ENCODE measurements at regions not wholly inside any gene's neighbourhood (a gene's known extent, or its start where the extent isn't known, plus 50 kb on each side); places are given as distances from the start of the nearest gene placed in this dataset.
"Not testable (repeated sequence)": the region's sequence is repeated elsewhere in the genome, so short reads cannot be mapped to it uniquely, and the experiment has no call there.

- H3K27ac ChIP-seq (ENCODE audit: low read length); H3K9me3 ChIP-seq (ENCODE audit: control insufficient read depth in 1 of 2, low read length in 2 of 2); H3K27me3 ChIP-seq (ENCODE audit: low read depth, low read length): not testable (repeated sequence)
These were observed 543.9 kb upstream of the B3GAT1 start for GRCh38 chr11:134955970-134956369.

GRCh38 chr11:134955281-134955680 lies 543.2 kb upstream of the B3GAT1 start:
- Histone ChIP-seq H3K9me3 (ENCODE audit: control insufficient read depth in 1 of 2, low read length in 2 of 2) (no peaks in the 10 kb centered on the region), H3K27ac (ENCODE audit: low read length) (no peak overlapping the region), H3K36me3 (ENCODE audit: control insufficient read depth in 1 of 2, insufficient read depth in 2 of 2, low read length in 2 of 2) (no peaks in the 10 kb centered on the region), H3K4me1 (ENCODE audit: control insufficient read depth in 1 of 2, insufficient read depth in 2 of 2, low read length in 2 of 2) (no peaks in the 10 kb centered on the region), H3K27me3 (ENCODE audit: low read depth, low read length) (no peaks in the 10 kb centered on the region), H3K4me3 (ENCODE audit: low read depth in 1 of 2, low read length in 2 of 2) (no peak overlapping the region)

More at GRCh38 chr11:134955970-134956369, 543.9 kb upstream of the B3GAT1 start:
- H3K36me3 ChIP-seq (ENCODE audit: control insufficient read depth in 1 of 2, insufficient read depth in 2 of 2, low read length in 2 of 2); H3K4me1 ChIP-seq (ENCODE audit: control insufficient read depth in 1 of 2, insufficient read depth in 2 of 2, low read length in 2 of 2); H3K4me3 ChIP-seq (ENCODE audit: low read depth in 1 of 2, low read length in 2 of 2): not testable (repeated sequence)

GRCh38 chr11:134954456-134954855 lies 542.4 kb upstream of the B3GAT1 start:
- H3K4me3 ChIP-seq (ENCODE audit: low read depth in 1 of 2, low read length in 2 of 2); H3K36me3 ChIP-seq (ENCODE audit: control insufficient read depth in 1 of 2, insufficient read depth in 2 of 2, low read length in 2 of 2); H3K4me1 ChIP-seq (ENCODE audit: control insufficient read depth in 1 of 2, insufficient read depth in 2 of 2, low read length in 2 of 2); H3K9me3 ChIP-seq (ENCODE audit: control insufficient read depth in 1 of 2, low read length in 2 of 2); H3K27me3 ChIP-seq (ENCODE audit: low read depth, low read length); H3K27ac ChIP-seq (ENCODE audit: low read length): not testable (repeated sequence)

- H3K36me3 ChIP-seq (ENCODE audit: control insufficient read depth in 1 of 2, insufficient read depth in 2 of 2, low read length in 2 of 2); H3K4me3 ChIP-seq (ENCODE audit: low read depth in 1 of 2, low read length in 2 of 2); H3K27me3 ChIP-seq (ENCODE audit: low read depth, low read length); H3K9me3 ChIP-seq (ENCODE audit: control insufficient read depth in 1 of 2, low read length in 2 of 2); H3K4me1 ChIP-seq (ENCODE audit: control insufficient read depth in 1 of 2, insufficient read depth in 2 of 2, low read length in 2 of 2); H3K27ac ChIP-seq (ENCODE audit: low read length): not testable (repeated sequence)
These were observed 541.5 kb upstream of the B3GAT1 start for GRCh38 chr11:134953417-134953970.

- Histone ChIP-seq H3K36me3 (ENCODE audit: control insufficient read depth in 1 of 2, insufficient read depth in 2 of 2, low read length in 2 of 2) (no peaks in the 10 kb centered on the region), H3K4me3 (ENCODE audit: low read depth in 1 of 2, low read length in 2 of 2) (no peak overlapping the region), H3K27me3 (ENCODE audit: low read depth, low read length) (no peaks in the 10 kb centered on the region), H3K27ac (ENCODE audit: low read length) (no peak overlapping the region), H3K9me3 (ENCODE audit: control insufficient read depth in 1 of 2, low read length in 2 of 2) (no peaks in the 10 kb centered on the region), H3K4me1 (ENCODE audit: control insufficient read depth in 1 of 2, insufficient read depth in 2 of 2, low read length in 2 of 2) (no peaks in the 10 kb centered on the region)
These were observed 539.3 kb upstream of the B3GAT1 start for GRCh38 chr11:134951305-134951700.

GRCh38 chr11:134950692-134951304 lies 538.8 kb upstream of the B3GAT1 start:
- Histone ChIP-seq H3K27ac (ENCODE audit: low read length) (no peak overlapping the region), H3K4me1 (ENCODE audit: control insufficient read depth in 1 of 2, insufficient read depth in 2 of 2, low read length in 2 of 2) (no peaks in the 10 kb centered on the region), H3K27me3 (ENCODE audit: low read depth, low read length) (no peaks in the 10 kb centered on the region), H3K36me3 (ENCODE audit: control insufficient read depth in 1 of 2, insufficient read depth in 2 of 2, low read length in 2 of 2) (no peaks in the 10 kb centered on the region), H3K9me3 (ENCODE audit: control insufficient read depth in 1 of 2, low read length in 2 of 2) (no peaks in the 10 kb centered on the region), H3K4me3 (ENCODE audit: low read depth in 1 of 2, low read length in 2 of 2) (no peak overlapping the region)

- Histone ChIP-seq H3K27me3 (ENCODE audit: low read depth, low read length) (no peaks in the 10 kb centered on the region), H3K27ac (ENCODE audit: low read length) (no peak overlapping the region), H3K4me3 (ENCODE audit: low read depth in 1 of 2, low read length in 2 of 2) (no peak overlapping the region), H3K9me3 (ENCODE audit: control insufficient read depth in 1 of 2, low read length in 2 of 2) (no peaks in the 10 kb centered on the region), H3K36me3 (ENCODE audit: control insufficient read depth in 1 of 2, insufficient read depth in 2 of 2, low read length in 2 of 2) (no peaks in the 10 kb centered on the region), H3K4me1 (ENCODE audit: control insufficient read depth in 1 of 2, insufficient read depth in 2 of 2, low read length in 2 of 2) (no peaks in the 10 kb centered on the region)
These were observed 537.4 kb upstream of the B3GAT1 start for GRCh38 chr11:134949121-134950090.

- Histone ChIP-seq H3K36me3 (ENCODE audit: control insufficient read depth in 1 of 2, insufficient read depth in 2 of 2, low read length in 2 of 2) (no peaks in the 10 kb centered on the region), H3K9me3 (ENCODE audit: control insufficient read depth in 1 of 2, low read length in 2 of 2) (no peaks in the 10 kb centered on the region), H3K4me3 (ENCODE audit: low read depth in 1 of 2, low read length in 2 of 2) (no peak overlapping the region), H3K27me3 (ENCODE audit: low read depth, low read length) (no peaks in the 10 kb centered on the region), H3K4me1 (ENCODE audit: control insufficient read depth in 1 of 2, insufficient read depth in 2 of 2, low read length in 2 of 2) (no peaks in the 10 kb centered on the region), H3K27ac (ENCODE audit: low read length) (no peak overlapping the region)
These were observed 535.5 kb upstream of the B3GAT1 start for GRCh38 chr11:134947556-134947955.

GRCh38 chr11:134945993-134946392 lies 534.0 kb upstream of the B3GAT1 start:
- Histone ChIP-seq H3K27me3 (ENCODE audit: low read depth, low read length) (no peaks in the 10 kb centered on the region), H3K27ac (ENCODE audit: low read length) (no peak overlapping the region), H3K36me3 (ENCODE audit: control insufficient read depth in 1 of 2, insufficient read depth in 2 of 2, low read length in 2 of 2) (no peaks in the 10 kb centered on the region), H3K9me3 (ENCODE audit: control insufficient read depth in 1 of 2, low read length in 2 of 2) (no peaks in the 10 kb centered on the region), H3K4me1 (ENCODE audit: control insufficient read depth in 1 of 2, insufficient read depth in 2 of 2, low read length in 2 of 2) (no peaks in the 10 kb centered on the region), H3K4me3 (ENCODE audit: low read depth in 1 of 2, low read length in 2 of 2) (no peak overlapping the region)

GRCh38 chr11:134944986-134945385 lies 532.9 kb upstream of the B3GAT1 start:
- Histone ChIP-seq H3K27me3 (ENCODE audit: low read depth, low read length) (no peaks in the 10 kb centered on the region), H3K4me1 (ENCODE audit: control insufficient read depth in 1 of 2, insufficient read depth in 2 of 2, low read length in 2 of 2) (no peaks in the 10 kb centered on the region), H3K9me3 (ENCODE audit: control insufficient read depth in 1 of 2, low read length in 2 of 2) (no peaks in the 10 kb centered on the region), H3K4me3 (ENCODE audit: low read depth in 1 of 2, low read length in 2 of 2) (no peak overlapping the region), H3K27ac (ENCODE audit: low read length) (no peak overlapping the region), H3K36me3 (ENCODE audit: control insufficient read depth in 1 of 2, insufficient read depth in 2 of 2, low read length in 2 of 2) (no peaks in the 10 kb centered on the region)

GRCh38 chr11:134944131-134944530 lies 532.1 kb upstream of the B3GAT1 start:
- Histone ChIP-seq H3K27me3 (ENCODE audit: low read depth, low read length) (no peaks in the 10 kb centered on the region), H3K27ac (ENCODE audit: low read length) (no peak overlapping the region), H3K9me3 (ENCODE audit: control insufficient read depth in 1 of 2, low read length in 2 of 2) (no peaks in the 10 kb centered on the region), H3K36me3 (ENCODE audit: control insufficient read depth in 1 of 2, insufficient read depth in 2 of 2, low read length in 2 of 2) (no peaks in the 10 kb centered on the region), H3K4me3 (ENCODE audit: low read depth in 1 of 2, low read length in 2 of 2) (no peak overlapping the region), H3K4me1 (ENCODE audit: control insufficient read depth in 1 of 2, insufficient read depth in 2 of 2, low read length in 2 of 2) (no peaks in the 10 kb centered on the region)
